ENCODE measurements at regions not wholly inside any gene's neighbourhood (a gene's known extent, or its start where the extent isn't known, plus 50 kb on each side); places are given as distances from the start of the nearest gene placed in this dataset.

- H3K79me2 ChIP-seq (ENCODE audit: control insufficient read depth, insufficient read depth, low read length): no peaks in the 10 kb centered on the region
- TF ChIP-seq CTCF (optimal IDR thresholded peaks at IDR 0.05 in 1 of 3, IDR thresholded peaks at IDR 0.05 in 1 of 3, conservative IDR thresholded peaks at IDR 0.05 in 1 of 3; ENCODE audit: extremely low read depth in 1 of 3, insufficient read depth in 2 of 3, low read length in 3 of 3) (no peak), EZH2 (IDR thresholded peaks at IDR 0.05; ENCODE audit: low read length) (no peak)
- H3K4me2 ChIP-seq (ENCODE audit: control insufficient read depth, extremely low read depth, insufficient read depth, low read depth, low read length): no peak overlapping the region
- peaks cover 2% of the 10 kb centered on the region for H3K9me3 ChIP-seq (ENCODE audit: control insufficient read depth, low read depth, low read length)
- dilution Hi-C loops (cut with MboI; ENCODE audit: extremely low pct_ligation_motif_present, low sequenced_read_pairs): no loop called here
- no peak for FAIRE-seq
- no peaks in the 10 kb centered on the region for H3K27me3 ChIP-seq (ENCODE audit: control insufficient read depth, extremely low read depth, insufficient read depth, low read length)
- H2AFZ ChIP-seq (ENCODE audit: control insufficient read depth, low read length): no peak overlapping the region
- no peaks in the 10 kb centered on the region for H3K36me3 ChIP-seq (ENCODE audit: control insufficient read depth in 2 of 2, extremely low read depth in 1 of 2, insufficient read depth in 2 of 2, low read length in 2 of 2)
- H3K4me1 ChIP-seq (ENCODE audit: control insufficient read depth, extremely low read depth, insufficient read depth, low read length): no peaks in the 10 kb centered on the region
- DNase-seq (ENCODE audit: low read depth, low spot score): no peak
- H3K9ac ChIP-seq (ENCODE audit: control insufficient read depth, extremely low read depth, insufficient read depth, low read length): no peak overlapping the region
- H3K4me3 ChIP-seq (ENCODE audit: control insufficient read depth in 2 of 3, extremely low read depth in 1 of 3, insufficient read depth in 2 of 3, low read depth in 1 of 3, low read length in 3 of 3): no peak overlapping the region
- H3K27ac ChIP-seq (ENCODE audit: control insufficient read depth, insufficient read depth, low read length): no peak overlapping the region
- H3K9me1 ChIP-seq (ENCODE audit: control insufficient read depth, extremely low read depth, insufficient read depth, low read length): no peaks in the 10 kb centered on the region
- H4K20me1 ChIP-seq (ENCODE audit: control insufficient read depth, extremely low read depth, insufficient read depth, low read length): no peaks in the 10 kb centered on the region
Measured at GRCh38 chr6:164661716-164662115, 647.7 kb downstream of the C6orf118 start.

GRCh38 chr6:164660781-164661180 is 648.6 kb downstream of the C6orf118 start:
- FAIRE-seq (no peak), DNase-seq (ENCODE audit: low read depth, low spot score) (no peak)
- H4K20me1 ChIP-seq (ENCODE audit: control insufficient read depth, extremely low read depth, insufficient read depth, low read length): no peaks in the 10 kb centered on the region
- H2AFZ ChIP-seq (ENCODE audit: control insufficient read depth, low read length): no peak overlapping the region
- H3K27ac ChIP-seq (ENCODE audit: control insufficient read depth, insufficient read depth, low read length): no peak overlapping the region
- dilution Hi-C loops (cut with MboI; ENCODE audit: extremely low pct_ligation_motif_present, low sequenced_read_pairs): no loop called here
- H3K9me3 ChIP-seq (ENCODE audit: control insufficient read depth, low read depth, low read length): peaks cover 2% of the 10 kb centered on the region
- H3K27me3 ChIP-seq (ENCODE audit: control insufficient read depth, extremely low read depth, insufficient read depth, low read length): no peaks in the 10 kb centered on the region
- H3K4me1 ChIP-seq (ENCODE audit: control insufficient read depth, extremely low read depth, insufficient read depth, low read length): no peaks in the 10 kb centered on the region
- H3K9ac ChIP-seq (ENCODE audit: control insufficient read depth, extremely low read depth, insufficient read depth, low read length): no peak overlapping the region
- no peaks in the 10 kb centered on the region for H3K79me2 ChIP-seq (ENCODE audit: control insufficient read depth, insufficient read depth, low read length)
- no peak overlapping the region for H3K4me2 ChIP-seq (ENCODE audit: control insufficient read depth, extremely low read depth, insufficient read depth, low read depth, low read length)
- no peaks in the 10 kb centered on the region for H3K36me3 ChIP-seq (ENCODE audit: control insufficient read depth in 2 of 2, extremely low read depth in 1 of 2, insufficient read depth in 2 of 2, low read length in 2 of 2)
- no peaks in the 10 kb centered on the region for H3K9me1 ChIP-seq (ENCODE audit: control insufficient read depth, extremely low read depth, insufficient read depth, low read length)
- no peak overlapping the region for H3K4me3 ChIP-seq (ENCODE audit: control insufficient read depth in 2 of 3, extremely low read depth in 1 of 3, insufficient read depth in 2 of 3, low read depth in 1 of 3, low read length in 3 of 3)
- TF ChIP-seq CTCF (optimal IDR thresholded peaks at IDR 0.05 in 1 of 3, IDR thresholded peaks at IDR 0.05 in 1 of 3, conservative IDR thresholded peaks at IDR 0.05 in 1 of 3; ENCODE audit: extremely low read depth in 1 of 3, insufficient read depth in 2 of 3, low read length in 3 of 3) (no peak), EZH2 (IDR thresholded peaks at IDR 0.05; ENCODE audit: low read length) (no peak)

Data from keratinocyte (primary cell).